OCI-LY7 (cell line): ENCODE measurements at regions not wholly inside any gene's neighbourhood (a gene's known extent, or its start where the extent isn't known, plus 50 kb on each side); places are given as distances from the start of the nearest gene placed in this dataset.

Source experiments
- EZH2phosphoT487 ChIP-seq: fragments of 200-600 bp; sonication (generic); IDR thresholded peaks from 2 replicates; pipeline ENCODE4 v1.6.1; 2018; ENCODE audit warnings: low read depth, borderline replicate concordance, mild to moderate bottlenecking, mixed run types, antibody characterized with exemption, low read length, moderate library complexity, mixed read lengths
- TF ChIP-seq, protein P1 (sequence below): fragments of 200-600 bp; sonication (generic); conservative IDR thresholded peaks from 2 replicates; pipeline ENCODE4 v1.5.1; 2014; ENCODE audit warnings: mild to moderate bottlenecking, antibody characterized with exemption, low read length, moderate library complexity, mixed read lengths

DNA sequence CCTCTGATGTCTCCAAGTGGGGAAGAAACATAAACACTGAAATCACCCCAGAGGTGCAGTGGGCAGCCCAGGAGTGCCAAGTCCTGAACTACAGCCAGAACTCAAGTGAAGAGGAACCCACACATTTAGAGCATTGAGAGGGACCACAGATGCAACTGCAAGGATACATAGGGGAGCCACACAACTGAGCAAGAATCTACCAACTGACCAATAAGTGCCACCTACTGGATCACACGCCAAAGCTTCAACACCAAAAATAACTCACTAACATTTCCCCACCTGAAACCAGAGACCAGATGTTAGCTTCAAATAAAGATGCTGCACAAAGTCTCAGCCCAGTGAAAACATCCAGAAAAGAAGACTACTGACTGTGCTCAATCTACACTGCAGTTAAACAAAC lies 276.7 kb upstream of the GRIA3 start:
- TF ChIP-seq, protein P1, sequence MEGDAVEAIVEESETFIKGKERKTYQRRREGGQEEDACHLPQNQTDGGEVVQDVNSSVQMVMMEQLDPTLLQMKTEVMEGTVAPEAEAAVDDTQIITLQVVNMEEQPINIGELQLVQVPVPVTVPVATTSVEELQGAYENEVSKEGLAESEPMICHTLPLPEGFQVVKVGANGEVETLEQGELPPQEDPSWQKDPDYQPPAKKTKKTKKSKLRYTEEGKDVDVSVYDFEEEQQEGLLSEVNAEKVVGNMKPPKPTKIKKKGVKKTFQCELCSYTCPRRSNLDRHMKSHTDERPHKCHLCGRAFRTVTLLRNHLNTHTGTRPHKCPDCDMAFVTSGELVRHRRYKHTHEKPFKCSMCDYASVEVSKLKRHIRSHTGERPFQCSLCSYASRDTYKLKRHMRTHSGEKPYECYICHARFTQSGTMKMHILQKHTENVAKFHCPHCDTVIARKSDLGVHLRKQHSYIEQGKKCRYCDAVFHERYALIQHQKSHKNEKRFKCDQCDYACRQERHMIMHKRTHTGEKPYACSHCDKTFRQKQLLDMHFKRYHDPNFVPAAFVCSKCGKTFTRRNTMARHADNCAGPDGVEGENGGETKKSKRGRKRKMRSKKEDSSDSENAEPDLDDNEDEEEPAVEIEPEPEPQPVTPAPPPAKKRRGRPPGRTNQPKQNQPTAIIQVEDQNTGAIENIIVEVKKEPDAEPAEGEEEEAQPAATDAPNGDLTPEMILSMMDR = no peak
- TF ChIP-seq EZH2phosphoT487 = no peak
